IMR-90 (cell line): ENCODE measurements at regions not wholly inside any gene's neighbourhood (a gene's known extent, or its start where the extent isn't known, plus 50 kb on each side); places are given as distances from the start of the nearest gene placed in this dataset.
A peak's percentile ranks its signal among the peaks of the same experiment; 100 is the strongest.

Source experiments
- ATAC-seq: fragments of 200-7000 bp; cut with Tn5 transposase; 2 replicates; pipeline ENCODE4 v1.9.1; 2020; ENCODE audit warnings: low read depth, mild to moderate bottlenecking, moderate library complexity
- BruUV-seq: library from RNA; stranded (reverse); fragments of 400-500 nt; replicated peaks from 2 replicates; lab custom pipeline; 2021; lab: Mats Ljungman, UMichigan
- CTCF ChIA-PET: fragments of 300-600 bp; formaldehyde crosslinking; extraction: SDS; loops from one replicate; lab custom pipeline; 2021; ENCODE audit warnings: antibody characterized with exemption; lab: Yijun Ruan, JAX
- POLR2A ChIA-PET: fragments of 300-600 bp; sonication (Branson Sonifier 250); formaldehyde crosslinking; loops from one replicate; lab custom pipeline; 2022; ENCODE audit warnings: antibody characterized with exemption; ENCODE audit not compliant: unreplicated experiment; lab: Charles Lee
- DNase-seq: peaks from one replicate; pipeline ENCODE4 v3.0.0; 2013
- H2AFZ ChIP-seq: replicated peaks from 2 replicates; pipeline ENCODE3; 2013; ENCODE audit warnings: low read length, mild to moderate bottlenecking; ENCODE audit not compliant: poor library complexity
- H2AK5ac ChIP-seq: 2 replicates; pipeline ENCODE4 v1.6.1; 2013; ENCODE audit warnings: low read depth, low read length, inconsistent platforms
- H2AK9ac ChIP-seq: replicated peaks from 2 replicates; pipeline ENCODE3; 2013; ENCODE audit warnings: mild to moderate bottlenecking, low read depth, low read length, moderate library complexity; ENCODE audit not compliant: poor library complexity
- H2BK120ac ChIP-seq: 2 replicates; pipeline ENCODE4 v1.6.1; 2013; ENCODE audit warnings: low read depth, low read length, inconsistent platforms
- H2BK15ac ChIP-seq: 3 replicates; pipeline ENCODE4 v1.6.1; 2013; ENCODE audit warnings: low read depth, low read length, inconsistent platforms
- H2BK20ac ChIP-seq: 2 replicates; pipeline ENCODE4 v1.6.1; 2013; ENCODE audit warnings: low read depth, mild to moderate bottlenecking, inconsistent platforms, low read length, moderate library complexity
- H2BK5ac ChIP-seq: 2 replicates; pipeline ENCODE4 v1.6.1; 2013; ENCODE audit warnings: mild to moderate bottlenecking, low read depth, low read length, inconsistent platforms; ENCODE audit not compliant: poor library complexity, severe bottlenecking
- H3K14ac ChIP-seq: replicated peaks from 2 replicates; pipeline ENCODE4 v1.6.1; 2013; ENCODE audit warnings: low read depth, low read length, inconsistent platforms
- H3K18ac ChIP-seq: 2 replicates; pipeline ENCODE4 v1.6.1; 2013; ENCODE audit warnings: low read depth, low read length, control low read depth
- H3K23ac ChIP-seq: 2 replicates; pipeline ENCODE4 v1.6.1; 2013; ENCODE audit warnings: low read depth, low read length, inconsistent platforms
- H3K27ac ChIP-seq: 2 replicates; pipeline ENCODE4 v1.5.1; 2013; ENCODE audit warnings: mild to moderate bottlenecking, control low read depth, low read length; ENCODE audit not compliant: insufficient read depth
- H3K27me3 ChIP-seq: 2 replicates; pipeline ENCODE4 v1.6.1; 2013; ENCODE audit warnings: low read length; ENCODE audit not compliant: control insufficient read depth, insufficient read depth
- H3K36me3 ChIP-seq: 2 replicates; pipeline ENCODE4 v1.6.1; 2013; ENCODE audit warnings: low read length, mixed read lengths; ENCODE audit not compliant: control insufficient read depth, insufficient read depth
- H3K4ac ChIP-seq: 2 replicates; pipeline ENCODE4 v1.6.1; 2013; ENCODE audit warnings: low read depth, low read length, inconsistent platforms
- H3K4me1 ChIP-seq: 2 replicates; pipeline ENCODE4 v1.6.1; 2013; ENCODE audit warnings: low read length, mixed read lengths; ENCODE audit not compliant: control insufficient read depth, insufficient read depth
- H3K4me2 ChIP-seq: 2 replicates; pipeline ENCODE4 v1.6.1; 2013; ENCODE audit warnings: low read depth, mild to moderate bottlenecking, control low read depth, low read length, moderate library complexity
- H3K4me3 ChIP-seq: 2 replicates; pipeline ENCODE4 v1.5.1; 2013; ENCODE audit warnings: low read depth, mild to moderate bottlenecking, control low read depth, low read length, moderate library complexity; ENCODE audit not compliant: insufficient read depth
- H3K56ac ChIP-seq: 2 replicates; pipeline ENCODE4 v1.6.1; 2013; ENCODE audit warnings: low read length, inconsistent platforms; ENCODE audit not compliant: insufficient read depth; ENCODE audit errors: extremely low read depth
- H3K79me1 ChIP-seq, 2 experiments: 2 replicates each; pipeline ENCODE4 v1.6.1; 2013; ENCODE audit warnings: low read length in 2 of 2, inconsistent platforms in 1 of 2, low read depth in 1 of 2
- H3K9ac ChIP-seq: 2 replicates; pipeline ENCODE4 v1.6.1; 2013; ENCODE audit warnings: low read depth, low read length, control low read depth
- H3K9me1 ChIP-seq: 2 replicates; pipeline ENCODE4 v1.6.1; 2013; ENCODE audit warnings: low read length, inconsistent platforms; ENCODE audit not compliant: insufficient read depth
- H3K9me3 ChIP-seq: 2 replicates; pipeline ENCODE4 v1.6.1; 2013; ENCODE audit warnings: low read length; ENCODE audit not compliant: control insufficient read depth, insufficient read depth
- H4K20me1 ChIP-seq: 2 replicates; pipeline ENCODE4 v1.6.1; 2013; ENCODE audit warnings: low read length, inconsistent platforms; ENCODE audit not compliant: insufficient read depth
- H4K5ac ChIP-seq: 2 replicates; pipeline ENCODE4 v1.6.1; 2013; ENCODE audit warnings: mild to moderate bottlenecking, low read depth, low read length, control low read depth
- H4K8ac ChIP-seq, 2 experiments: 2 replicates each; pipeline ENCODE4 v1.6.1; 2013; ENCODE audit warnings: low read depth in 2 of 2, low read length in 2 of 2, control low read depth in 1 of 2, inconsistent platforms in 1 of 2
- H4K91ac ChIP-seq: 2 replicates; pipeline ENCODE4 v1.6.1; 2013; ENCODE audit warnings: low read depth, low read length, inconsistent platforms; ENCODE audit not compliant: insufficient read depth
- CEBPB ChIP-seq: IDR thresholded peaks from 2 replicates; pipeline ENCODE4 v1.6.1; 2012; ENCODE audit warnings: low read depth, low read length, improper control_type of control experiment
- CHD1 ChIP-seq: IDR thresholded peaks from 2 replicates; pipeline ENCODE4 v1.6.1; 2012; ENCODE audit warnings: low read depth, low read length, improper control_type of control experiment
- CTCF ChIP-seq: conservative IDR thresholded peaks from 2 replicates; pipeline ENCODE4 v1.5.1; 2012; ENCODE audit warnings: mild to moderate bottlenecking, low read depth, low read length, improper control_type of control experiment
- ELK1 ChIP-seq: fragments of 150-350 bp; IDR thresholded peaks from 2 replicates; pipeline ENCODE4 v1.6.1; 2016; ENCODE audit warnings: low read depth, mild to moderate bottlenecking, low read length, moderate library complexity, borderline replicate concordance
- FOS ChIP-seq: fragments of 150-350 bp; IDR thresholded peaks from 2 replicates; pipeline ENCODE4 v1.6.1; 2016; ENCODE audit warnings: low read depth, low read length
- MAFK ChIP-seq: IDR thresholded peaks from 2 replicates; pipeline ENCODE4 v1.6.1; 2012; ENCODE audit warnings: low read depth, low read length, improper control_type of control experiment
- MAZ ChIP-seq: IDR thresholded peaks from 2 replicates; pipeline ENCODE4 v1.6.1; 2012; ENCODE audit warnings: low read depth, mild to moderate bottlenecking, low read length, improper control_type of control experiment, moderate library complexity, borderline replicate concordance
- MXI1 ChIP-seq: IDR thresholded peaks from 2 replicates; pipeline ENCODE4 v1.6.1; 2012; ENCODE audit warnings: low read depth, mild to moderate bottlenecking, low read length, moderate library complexity, borderline replicate concordance
- NFE2L2 ChIP-seq: fragments of 150-350 bp; IDR thresholded peaks from 2 replicates; pipeline ENCODE4 v1.6.1; 2016; ENCODE audit warnings: low read depth, mild to moderate bottlenecking, low read length
- POLR2A ChIP-seq: IDR thresholded peaks from 2 replicates; pipeline ENCODE4 v1.6.1; 2012; ENCODE audit warnings: mild to moderate bottlenecking, low read depth, low read length
- RAD21 ChIP-seq: IDR thresholded peaks from 2 replicates; pipeline ENCODE4 v1.6.1; 2012; ENCODE audit warnings: low read length, improper control_type of control experiment
- RCOR1 ChIP-seq: IDR thresholded peaks from 2 replicates; pipeline ENCODE4 v1.6.1; 2012; ENCODE audit warnings: mild to moderate bottlenecking, low read length, improper control_type of control experiment; ENCODE audit not compliant: insufficient replicate concordance
- RFX5 ChIP-seq: IDR thresholded peaks from 2 replicates; pipeline ENCODE4 v1.8.0; 2012; ENCODE audit warnings: low read depth, mild to moderate bottlenecking, low read length, moderate library complexity
- SMC3 ChIP-seq: fragments of 150-350 bp; IDR thresholded peaks from 2 replicates; pipeline ENCODE4 v1.6.1; 2016; ENCODE audit warnings: low read depth, mild to moderate bottlenecking, antibody characterized with exemption, low read length, moderate library complexity
- USF2 ChIP-seq: fragments of 150-350 bp; IDR thresholded peaks from 2 replicates; pipeline ENCODE4 v1.6.1; 2017; ENCODE audit warnings: mild to moderate bottlenecking, antibody characterized with exemption, low read length, low read depth
- WGBS, 2 experiments: methylation state at CpG; one replicate each; pipeline versions ENCODE4 v1.1.5 to v1.1.7; 2013; ENCODE audit warnings: missing lambda C conversion rate in 2 of 2; ENCODE audit not compliant: insufficient read length in 1 of 2; ENCODE audit errors: extremely low coverage in 2 of 2; 5-methylcytosine and 5-hydroxymethylcytosine counted together
- dilution Hi-C: fragments of 300-500 bp; cut with HindIII; formaldehyde crosslinking; loops from one replicate; pipeline ENCODE4 v1.14.3; 2018; ENCODE audit warnings: low sequenced_read_pairs; ENCODE audit not compliant: unreplicated experiment
- in situ Hi-C: fragments of 300-500 bp; cut with MboI; formaldehyde crosslinking; loops from 3 replicates; pipeline ENCODE4 v1.14.3; 2019; ENCODE audit warnings: low sequenced_read_pairs, inconsistent platforms, mixed read lengths
- intact Hi-C: fragments of 100-400 bp; cut with micrococcal nuclease; formaldehyde crosslinking; loops from 2 replicates; pipeline ENCODE4 v1.10.0; 2022

GRCh38 chr4:158327525-158327924 is 117.2 kb downstream of the TMEM144 start:
- intact Hi-C loops (no loop called here), dilution Hi-C loops (no loop called here), in situ Hi-C loops (no loop called here)
- Histone ChIP-seq H2BK20ac (no peak overlapping the region), H4K5ac (no peak overlapping the region), H3K27ac (no peak overlapping the region), H3K4ac (no peak overlapping the region), H3K18ac (no peak overlapping the region), H3K4me3 (no peak overlapping the region), H2AFZ (peak overlapping the region; percentile 68), H2BK15ac (no peak overlapping the region), H3K56ac (no peak overlapping the region), H2AK5ac (no peak overlapping the region), H4K20me1 (no peaks in the 10 kb centered on the region), H3K4me2 (no peak overlapping the region), H2BK120ac (peak overlapping the region; percentile 4; the same call in 1 of the 2 replicates), H4K8ac (no peak overlapping the region; a peak in 1 of 4 replicates), H2BK5ac (no peak overlapping the region), H3K9me1 (no peaks in the 10 kb centered on the region), H3K9me3 (no peaks in the 10 kb centered on the region), H3K36me3 (no peaks in the 10 kb centered on the region), H3K23ac (no peak overlapping the region), H3K27me3 (no peaks in the 10 kb centered on the region), H3K79me1 (no peaks in the 10 kb centered on the region), H3K4me1 (no peaks in the 10 kb centered on the region), H3K14ac (no peak overlapping the region), H2AK9ac (no peak overlapping the region), H3K9ac (no peak overlapping the region), H4K91ac (no peak overlapping the region)
- POLR2A ChIA-PET = interaction anchor here (0.5 kb wide), 1 partner anchor 1446 kb away, joined by 6 read pairs; no protein-coding TSS in a partner anchor
- ATAC-seq (no peak), DNase-seq (no peak)
- CTCF ChIA-PET = no interaction called here
- no CpG with 5 or more reads among the region's 5 CpGs for WGBS, 2 experiments
- no TSS peak for BruUV-seq
- TF ChIP-seq RFX5 (no peak), CHD1 (no peak), MAZ (no peak), NFE2L2 (no peak), USF2 (no peak), ELK1 (no peak), RCOR1 (no peak), MXI1 (no peak), RAD21 (no peak), SMC3 (no peak), FOS (no peak), CEBPB (no peak), CTCF (no peak), MAFK (no peak), POLR2A (no peak)
